OCI-LY1 (cell line): ENCODE measurements at regions not wholly inside any gene's neighbourhood (a gene's known extent, or its start where the extent isn't known, plus 50 kb on each side); places are given as distances from the start of the nearest gene placed in this dataset.

Experiments
- H2AFZ ChIP-seq: fragments of 200-600 bp; sonication (generic), shearing (Covaris generic); 2 replicates; pipeline ENCODE4 v1.6.0; 2014; ENCODE audit warnings: antibody characterized with exemption, mild to moderate bottlenecking, low read length
- H3F3A ChIP-seq: fragments of 200-600 bp; sonication (generic), shearing (Covaris generic); 2 replicates; pipeline ENCODE4 v1.6.0; 2014; ENCODE audit warnings: mild to moderate bottlenecking, antibody characterized with exemption, low read length, moderate library complexity; ENCODE audit not compliant: insufficient read depth
- H3K27ac ChIP-seq: fragments of 200-600 bp; sonication (generic); 2 replicates; pipeline ENCODE4 v1.5.1; 2014; ENCODE audit warnings: low read length, mixed run types, mild to moderate bottlenecking, low read depth; ENCODE audit not compliant: poor library complexity, severe bottlenecking
- H3K27me3 ChIP-seq: fragments of 200-600 bp; sonication (generic); 2 replicates; pipeline ENCODE4 v1.6.0; 2014; ENCODE audit warnings: antibody characterized with exemption, mild to moderate bottlenecking, low read length, moderate library complexity; ENCODE audit not compliant: insufficient read depth
- H3K36me3 ChIP-seq: fragments of 200-600 bp; sonication (generic); 2 replicates; pipeline ENCODE4 v1.6.1; 2014; ENCODE audit warnings: mild to moderate bottlenecking, antibody characterized with exemption, low read length, moderate library complexity, mixed read lengths; ENCODE audit not compliant: insufficient read depth
- H3K4me1 ChIP-seq: fragments of 200-600 bp; sonication (generic); 2 replicates; pipeline ENCODE4 v1.5.1; 2014; ENCODE audit warnings: mild to moderate bottlenecking, low read length, moderate library complexity; ENCODE audit not compliant: insufficient read depth, severe bottlenecking
- H3K4me2 ChIP-seq: fragments of 200-600 bp; sonication (generic), shearing (Covaris generic); 2 replicates; pipeline ENCODE4 v1.6.1; 2014; ENCODE audit warnings: low read length
- H3K4me3 ChIP-seq: fragments of 200-600 bp; sonication (generic); 2 replicates; pipeline ENCODE4 v1.5.1; 2014; ENCODE audit warnings: low read length, low read depth, mild to moderate bottlenecking, mixed read lengths; ENCODE audit not compliant: poor library complexity, severe bottlenecking
- H3K79me2 ChIP-seq: fragments of 200-600 bp; shearing (Covaris generic); 2 replicates; pipeline ENCODE4 v1.6.1; 2016; ENCODE audit warnings: mixed run types, low read length, mixed read lengths; ENCODE audit not compliant: insufficient read depth
- H3K9ac ChIP-seq: fragments of 200-600 bp; sonication (generic), shearing (Covaris generic); 2 replicates; pipeline ENCODE4 v1.6.1; 2014; ENCODE audit warnings: mild to moderate bottlenecking, low read length, mixed read lengths
- H3K9me2 ChIP-seq: fragments of 200-600 bp; sonication (generic), shearing (Covaris generic); 2 replicates; pipeline ENCODE4 v1.6.1; 2014; ENCODE audit warnings: low read depth, mild to moderate bottlenecking, low read length, mixed read lengths
- H3K9me3 ChIP-seq: fragments of 200-600 bp; shearing (Covaris generic); 2 replicates; pipeline ENCODE4 v1.6.1; 2014; ENCODE audit warnings: low read length, mixed read lengths
- H4K20me1 ChIP-seq: fragments of 200-600 bp; sonication (generic), shearing (Covaris generic); 2 replicates; pipeline ENCODE4 v1.6.0; 2016; ENCODE audit warnings: mild to moderate bottlenecking, low read length; ENCODE audit not compliant: insufficient read depth
- EZH2 ChIP-seq: fragments of 200-600 bp; sonication (generic), shearing (Covaris generic); IDR thresholded peaks from 2 replicates; pipeline ENCODE4 v1.8.0; 2017; ENCODE audit warnings: borderline replicate concordance, mixed run types, mild to moderate bottlenecking, antibody characterized with exemption, low read length, moderate library complexity, mixed read lengths
- TF ChIP-seq, protein P1 (sequence below): fragments of 200-600 bp; sonication (generic), shearing (Covaris generic); IDR thresholded peaks from 2 replicates; pipeline ENCODE4 v1.5.1; 2017; ENCODE audit warnings: mild to moderate bottlenecking, antibody characterized with exemption, low read length, moderate library complexity, mixed read lengths

DNA sequence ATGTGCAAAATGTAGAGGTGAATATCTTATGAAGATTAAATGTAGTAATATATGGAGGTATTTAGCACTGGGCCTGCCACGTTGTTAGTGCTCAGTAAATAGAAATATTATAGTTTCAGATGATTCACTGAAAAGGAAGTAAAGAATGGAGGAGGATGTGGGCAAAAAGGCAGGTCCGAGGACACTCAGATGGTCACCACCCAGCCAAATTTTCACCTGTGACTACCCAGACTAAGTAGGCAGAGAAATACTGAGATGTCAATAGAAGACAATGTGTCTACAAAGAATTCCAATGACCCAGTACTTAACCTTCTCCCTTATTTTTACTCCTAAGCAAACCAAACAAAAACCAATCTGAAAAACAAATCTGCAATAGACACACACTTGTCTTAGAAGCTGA lies 70.3 kb upstream of the ATP10B start:
- Histone ChIP-seq H3K9ac (no peak overlapping the region), H2AFZ (no peak overlapping the region), H3K27ac (no peak overlapping the region), H3F3A (no peaks in the 10 kb centered on the region), H3K9me3 (no peaks in the 10 kb centered on the region), H3K79me2 (no peaks in the 10 kb centered on the region), H3K4me2 (no peak overlapping the region), H3K36me3 (no peaks in the 10 kb centered on the region), H3K27me3 (no peaks in the 10 kb centered on the region), H4K20me1 (no peaks in the 10 kb centered on the region), H3K9me2 (no peaks in the 10 kb centered on the region), H3K4me3 (no peak overlapping the region), H3K4me1 (no peaks in the 10 kb centered on the region)
- TF ChIP-seq, protein P1, sequence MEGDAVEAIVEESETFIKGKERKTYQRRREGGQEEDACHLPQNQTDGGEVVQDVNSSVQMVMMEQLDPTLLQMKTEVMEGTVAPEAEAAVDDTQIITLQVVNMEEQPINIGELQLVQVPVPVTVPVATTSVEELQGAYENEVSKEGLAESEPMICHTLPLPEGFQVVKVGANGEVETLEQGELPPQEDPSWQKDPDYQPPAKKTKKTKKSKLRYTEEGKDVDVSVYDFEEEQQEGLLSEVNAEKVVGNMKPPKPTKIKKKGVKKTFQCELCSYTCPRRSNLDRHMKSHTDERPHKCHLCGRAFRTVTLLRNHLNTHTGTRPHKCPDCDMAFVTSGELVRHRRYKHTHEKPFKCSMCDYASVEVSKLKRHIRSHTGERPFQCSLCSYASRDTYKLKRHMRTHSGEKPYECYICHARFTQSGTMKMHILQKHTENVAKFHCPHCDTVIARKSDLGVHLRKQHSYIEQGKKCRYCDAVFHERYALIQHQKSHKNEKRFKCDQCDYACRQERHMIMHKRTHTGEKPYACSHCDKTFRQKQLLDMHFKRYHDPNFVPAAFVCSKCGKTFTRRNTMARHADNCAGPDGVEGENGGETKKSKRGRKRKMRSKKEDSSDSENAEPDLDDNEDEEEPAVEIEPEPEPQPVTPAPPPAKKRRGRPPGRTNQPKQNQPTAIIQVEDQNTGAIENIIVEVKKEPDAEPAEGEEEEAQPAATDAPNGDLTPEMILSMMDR, result no peak
- no peak for TF ChIP-seq EZH2

DNA sequence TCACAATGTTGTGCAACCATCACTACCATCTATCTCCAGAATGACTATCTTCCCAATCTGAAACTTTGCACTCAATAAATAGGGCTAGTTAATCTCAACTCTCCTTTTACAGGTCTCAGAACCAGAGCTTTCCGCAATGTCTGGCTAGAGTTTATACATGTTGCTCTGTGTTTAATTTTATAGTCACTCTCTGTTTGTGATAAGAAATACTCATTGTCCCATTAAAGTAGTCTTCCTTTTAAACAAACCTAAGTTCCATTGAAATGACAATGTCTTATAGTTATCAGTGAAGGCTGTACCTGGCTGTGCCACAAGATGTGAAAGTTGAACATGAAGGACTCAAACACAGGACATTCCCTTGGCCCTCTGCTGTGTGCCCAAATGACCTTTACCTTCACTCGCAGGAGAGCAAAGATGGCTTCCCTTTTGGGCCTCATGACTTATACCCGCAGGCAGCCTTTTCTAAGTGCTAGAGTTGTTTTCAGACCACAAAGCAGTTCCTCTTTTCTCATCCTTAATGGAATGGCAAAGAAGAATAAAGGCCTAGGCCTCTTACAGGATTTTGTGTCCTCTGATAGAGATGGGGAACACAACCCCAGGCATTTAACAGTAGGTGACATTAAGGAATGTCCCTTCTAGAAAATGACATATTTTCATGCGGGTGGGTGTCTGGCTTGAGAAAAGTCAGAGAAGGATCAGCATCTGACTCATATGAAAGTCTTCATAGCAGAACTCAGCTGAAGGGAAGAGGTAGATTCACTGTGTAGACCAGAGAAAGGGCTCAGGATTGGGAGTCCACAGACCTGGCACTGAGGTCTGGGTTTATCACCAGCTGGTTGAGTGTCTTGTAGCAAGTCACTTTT lies 69.6 kb upstream of the ATP10B start:
- Histone ChIP-seq H3K27me3 (no peaks in the 10 kb centered on the region), H4K20me1 (no peaks in the 10 kb centered on the region), H3K9ac (no peak overlapping the region), H3K79me2 (no peaks in the 10 kb centered on the region), H3F3A (no peaks in the 10 kb centered on the region), H3K9me3 (no peaks in the 10 kb centered on the region), H3K4me2 (no peak overlapping the region), H3K4me1 (no peaks in the 10 kb centered on the region), H2AFZ (no peak overlapping the region), H3K27ac (no peak overlapping the region), H3K36me3 (no peaks in the 10 kb centered on the region), H3K9me2 (no peaks in the 10 kb centered on the region), H3K4me3 (no peak overlapping the region)
- TF ChIP-seq EZH2, result no peak
- TF ChIP-seq, protein P1, result no peak

DNA sequence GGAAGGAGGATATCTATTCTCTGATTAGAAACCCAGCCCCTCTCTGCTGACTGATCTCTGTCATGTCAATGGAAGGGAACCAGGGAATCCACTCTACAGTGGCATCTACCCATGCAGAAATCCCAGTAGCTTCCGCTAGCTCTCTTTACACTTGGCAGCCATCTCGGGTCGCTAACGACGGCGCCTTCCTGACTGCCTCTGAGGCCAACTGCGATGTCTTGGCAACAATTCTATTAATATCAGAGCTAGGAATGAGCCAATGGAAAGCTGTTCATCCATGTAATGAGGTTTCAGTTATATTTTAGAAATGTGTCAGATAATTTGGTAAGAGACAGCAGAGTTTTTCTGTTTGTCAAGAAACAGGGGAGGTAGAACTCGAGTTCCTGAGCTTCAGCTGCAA lies 67.6 kb upstream of the ATP10B start:
- Histone ChIP-seq H4K20me1 (no peaks in the 10 kb centered on the region), H3K79me2 (no peaks in the 10 kb centered on the region), H3K4me1 (no peaks in the 10 kb centered on the region), H3K4me3 (no peak overlapping the region), H3K27me3 (no peaks in the 10 kb centered on the region), H3K36me3 (no peaks in the 10 kb centered on the region), H3K9ac (no peak overlapping the region), H3K9me2 (no peaks in the 10 kb centered on the region), H3K4me2 (no peak overlapping the region), H3F3A (no peaks in the 10 kb centered on the region), H2AFZ (no peak overlapping the region), H3K9me3 (no peaks in the 10 kb centered on the region), H3K27ac (no peak overlapping the region)
- no peak for TF ChIP-seq EZH2

DNA sequence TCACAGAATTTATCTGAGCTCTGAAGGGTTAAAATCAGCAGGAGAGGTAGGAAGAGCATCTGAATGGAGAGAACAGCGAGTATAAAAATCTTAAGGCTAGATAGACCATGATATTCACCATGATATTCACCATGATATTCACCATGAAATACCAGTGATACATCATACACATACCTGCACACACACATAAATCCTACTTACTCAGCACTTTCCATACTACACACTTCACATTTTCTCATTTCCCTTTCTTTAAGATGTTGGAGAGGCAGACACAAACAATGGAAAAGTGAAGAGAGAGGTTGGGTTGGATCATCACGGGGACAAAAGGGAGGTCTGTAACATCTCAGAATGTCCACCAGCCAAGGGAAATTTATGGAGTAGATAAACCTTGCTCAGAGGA lies 66.4 kb upstream of the ATP10B start:
- Histone ChIP-seq H2AFZ (no peak overlapping the region), H3K4me3 (no peak overlapping the region), H3K9ac (no peak overlapping the region), H3K4me2 (no peak overlapping the region), H3K4me1 (no peaks in the 10 kb centered on the region), H3K79me2 (no peaks in the 10 kb centered on the region), H3K27ac (no peak overlapping the region), H3K9me3 (no peaks in the 10 kb centered on the region), H3K9me2 (no peaks in the 10 kb centered on the region), H3K27me3 (no peaks in the 10 kb centered on the region), H3K36me3 (no peaks in the 10 kb centered on the region), H4K20me1 (no peaks in the 10 kb centered on the region), H3F3A (no peaks in the 10 kb centered on the region)
- TF ChIP-seq EZH2, result no peak
- TF ChIP-seq, protein P1, result no peak
